A549 (cell line): ENCODE measurements at regions not wholly inside any gene's neighbourhood (a gene's known extent, or its start where the extent isn't known, plus 50 kb on each side); places are given as distances from the start of the nearest gene placed in this dataset.

ENCODE experiments used
- EP300 ChIP-seq, 2 experiments: fragments of >200 bp; sonication (Bioruptor Twin); formaldehyde crosslinking; IDR thresholded peaks; 2 replicates in 1 of 2; 3 replicates in 1 of 2; pipeline ENCODE4 v1.6.1; 2016 to 2017
- MYC ChIP-seq: IDR thresholded peaks from 2 replicates; pipeline ENCODE4 v1.6.1; 2012; ENCODE audit warnings: mild to moderate bottlenecking, inconsistent platforms, low read length, improper control_type of control experiment, borderline replicate concordance
- RAD21 ChIP-seq, 2 experiments: fragments of >200 bp in 1 of 2; sonication (Bioruptor Twin) in 1 of 2; formaldehyde crosslinking in 1 of 2; IDR thresholded peaks in 1 of 2; conservative IDR thresholded peaks in 1 of 2; 2 replicates in 1 of 2; 3 replicates in 1 of 2; pipeline ENCODE4 v1.6.1; 2012 to 2018; ENCODE audit warnings: inconsistent platforms in 1 of 2
- TF ChIP-seq, protein P1 (sequence below): fragments of >200 bp; sonication (Bioruptor Twin); formaldehyde crosslinking; IDR thresholded peaks from 3 replicates; pipeline ENCODE4 v1.5.1; 2016

DNA sequence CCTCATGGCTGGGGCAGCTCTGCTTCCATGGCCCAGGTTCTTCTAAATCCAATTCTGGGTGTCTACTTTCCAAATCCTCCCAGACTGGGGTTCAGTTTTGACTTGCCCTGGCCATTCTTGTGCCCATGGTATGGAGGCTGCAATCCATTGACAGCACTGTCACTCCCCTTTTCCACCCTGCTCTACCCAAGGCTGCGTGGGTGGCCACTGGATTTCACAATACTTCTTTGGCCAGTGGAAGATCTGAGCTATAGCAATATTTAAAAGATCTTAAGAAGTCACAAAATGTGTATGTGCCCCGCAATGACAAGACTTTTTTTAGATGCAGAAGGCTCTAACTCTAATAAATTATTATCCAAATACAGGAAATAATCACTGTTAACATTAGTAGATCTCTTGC, 329.4 kb upstream of the CCL2 start:
- no peak for TF ChIP-seq RAD21 (conservative IDR thresholded peaks at IDR 0.05 in 1 of 2, IDR thresholded peaks at IDR 0.05 in 1 of 2)
- no peak for TF ChIP-seq EP300 (IDR thresholded peaks at IDR 0.05)
- TF ChIP-seq, protein P1, sequence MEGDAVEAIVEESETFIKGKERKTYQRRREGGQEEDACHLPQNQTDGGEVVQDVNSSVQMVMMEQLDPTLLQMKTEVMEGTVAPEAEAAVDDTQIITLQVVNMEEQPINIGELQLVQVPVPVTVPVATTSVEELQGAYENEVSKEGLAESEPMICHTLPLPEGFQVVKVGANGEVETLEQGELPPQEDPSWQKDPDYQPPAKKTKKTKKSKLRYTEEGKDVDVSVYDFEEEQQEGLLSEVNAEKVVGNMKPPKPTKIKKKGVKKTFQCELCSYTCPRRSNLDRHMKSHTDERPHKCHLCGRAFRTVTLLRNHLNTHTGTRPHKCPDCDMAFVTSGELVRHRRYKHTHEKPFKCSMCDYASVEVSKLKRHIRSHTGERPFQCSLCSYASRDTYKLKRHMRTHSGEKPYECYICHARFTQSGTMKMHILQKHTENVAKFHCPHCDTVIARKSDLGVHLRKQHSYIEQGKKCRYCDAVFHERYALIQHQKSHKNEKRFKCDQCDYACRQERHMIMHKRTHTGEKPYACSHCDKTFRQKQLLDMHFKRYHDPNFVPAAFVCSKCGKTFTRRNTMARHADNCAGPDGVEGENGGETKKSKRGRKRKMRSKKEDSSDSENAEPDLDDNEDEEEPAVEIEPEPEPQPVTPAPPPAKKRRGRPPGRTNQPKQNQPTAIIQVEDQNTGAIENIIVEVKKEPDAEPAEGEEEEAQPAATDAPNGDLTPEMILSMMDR: no peak
- TF ChIP-seq MYC: no peak
